Gastrocnemius medialis (tissue), 4 donors: ENCODE measurements at regions not wholly inside any gene's neighbourhood (a gene's known extent, or its start where the extent isn't known, plus 50 kb on each side); places are given as distances from the start of the nearest gene placed in this dataset.

Experiments
- ATAC-seq, 2 donors: fragments of 150-250 bp; one replicate each; pipeline ENCODE4 v1.9.1; 2016
- DNase-seq, 2 donors: peaks; one replicate each; pipeline ENCODE4 v3.0.0-alpha.2; 2019
- H3K27ac ChIP-seq, 4 donors: fragments of 200-600 bp; sonication (generic); 1 replicate in 1 of 4; 2 replicates in 3 of 4; pipeline ENCODE4 v1.5.1; 2016 to 2018; ENCODE audit warnings: mild to moderate bottlenecking in 2 of 4, moderate library complexity in 1 of 4
- H3K27me3 ChIP-seq, 3 donors: fragments of 200-600 bp; sonication (generic) in 2 of 3; 1 replicate in 1 of 3; 2 replicates in 2 of 3; pipeline versions ENCODE4 v1.5.1 to v1.6.0; 2016 to 2019; ENCODE audit warnings: mild to moderate bottlenecking in 1 of 3, moderate library complexity in 1 of 3
- H3K36me3 ChIP-seq, 2 donors: fragments of 200-600 bp; sonication (generic) in 1 of 2; one replicate each; pipeline ENCODE4 v1.5.1; 2017 to 2018
- H3K4me1 ChIP-seq, 2 donors: fragments of 200-600 bp; sonication (generic) in 1 of 2; one replicate each; pipeline ENCODE4 v1.5.1; 2016 to 2017; ENCODE audit warnings: mild to moderate bottlenecking in 2 of 2
- H3K4me3 ChIP-seq, 4 donors: fragments of 200-600 bp; sonication (generic) in 3 of 4; 1 replicate in 1 of 4; 2 replicates in 3 of 4; pipeline ENCODE4 v1.5.1; 2016 to 2019; ENCODE audit warnings: mild to moderate bottlenecking in 2 of 4
- H3K9me3 ChIP-seq, 3 donors: fragments of 200-600 bp; sonication (generic) in 2 of 3; 1 replicate in 1 of 3; 2 replicates in 2 of 3; pipeline ENCODE4 v1.5.1; 2016 to 2019
- CTCF ChIP-seq, 5 experiments: fragments of 450-650 bp in 3 of 5; fragments of 200-600 bp in 2 of 5; sonication (generic) in 2 of 5; IDR thresholded peaks in 4 of 5; conservative IDR thresholded peaks in 1 of 5; 1 replicate in 4 of 5; 2 replicates in 1 of 5; pipeline ENCODE4 v1.5.1; 2016 to 2019; ENCODE audit warnings: antibody characterized with exemption in 5 of 5, mild to moderate bottlenecking in 3 of 5, moderate library complexity in 3 of 5
- POLR2A ChIP-seq, 2 donors: fragments of 450-650 bp; IDR thresholded peaks; one replicate each; pipeline ENCODE4 v1.6.1; 2017; ENCODE audit warnings: antibody characterized with exemption in 2 of 2, mild to moderate bottlenecking in 2 of 2, moderate library complexity in 2 of 2
- in situ Hi-C, 4 donors: fragments of 200-750 bp; cut with MboI; loops; one replicate each; pipeline versions ENCODE4 v1.15.0 to v1.8.0; 2017; ENCODE audit warnings: low sequenced_read_pairs in 4 of 4
- intact Hi-C: fragments of 100-400 bp; cut with DNase I; formaldehyde crosslinking; loops from one replicate; pipeline ENCODE4 v1.15.1; 2023; ENCODE audit warnings: low total_unique reads

- Histone ChIP-seq H3K36me3 (no peaks in the 10 kb centered on the region), H3K27me3 (no peaks in the 10 kb centered on the region), H3K4me3 (no peak overlapping the region), H3K9me3 (no peaks in the 10 kb centered on the region), H3K27ac (no peak overlapping the region), H3K4me1 (no peaks in the 10 kb centered on the region)
- in situ Hi-C loops (no loop called here), intact Hi-C loops (no loop called here)
- no peak for TF ChIP-seq POLR2A (IDR thresholded peaks at IDR 0.05)
- no peak for TF ChIP-seq CTCF (IDR thresholded peaks at IDR 0.05 in 4 of 5, conservative IDR thresholded peaks at IDR 0.05 in 1 of 5)
- ATAC-seq, result no peak
- DNase-seq, result no peak
These were observed 539.0 kb downstream of the VRK1 start for GRCh38 chr14:97336179-97336578.

GRCh38 chr14:97336816-97337215, 539.6 kb downstream of the VRK1 start:
- Histone ChIP-seq H3K4me3 (no peak overlapping the region), H3K36me3 (no peaks in the 10 kb centered on the region), H3K27me3 (no peaks in the 10 kb centered on the region), H3K27ac (no peak overlapping the region), H3K4me1 (no peaks in the 10 kb centered on the region), H3K9me3 (no peaks in the 10 kb centered on the region)
- intact Hi-C loops, result no loop called here
- TF ChIP-seq POLR2A (IDR thresholded peaks at IDR 0.05) (no peak), CTCF (IDR thresholded peaks at IDR 0.05 in 4 of 5, conservative IDR thresholded peaks at IDR 0.05 in 1 of 5) (no peak)
- in situ Hi-C loops, result no loop called here
- ATAC-seq (no peak), DNase-seq (no peak)

GRCh38 chr14:97337267-97337666, 540.1 kb downstream of the VRK1 start:
- intact Hi-C loops (no loop called here), in situ Hi-C loops (no loop called here)
- no peaks in the 10 kb centered on the region for H3K36me3 ChIP-seq
- no peaks in the 10 kb centered on the region for H3K27me3 ChIP-seq
- no peak for ATAC-seq
- no peak for DNase-seq
- H3K9me3 ChIP-seq, result no peaks in the 10 kb centered on the region
- no peak overlapping the region for H3K4me3 ChIP-seq
- TF ChIP-seq POLR2A (IDR thresholded peaks at IDR 0.05), result no peak
- TF ChIP-seq CTCF (IDR thresholded peaks at IDR 0.05 in 4 of 5, conservative IDR thresholded peaks at IDR 0.05 in 1 of 5), result no peak
- H3K4me1 ChIP-seq, result no peaks in the 10 kb centered on the region
- no peak overlapping the region for H3K27ac ChIP-seq

GRCh38 chr14:97337670-97338069, 540.5 kb downstream of the VRK1 start:
- H3K9me3 ChIP-seq, result no peaks in the 10 kb centered on the region
- intact Hi-C loops, result no loop called here
- no peak overlapping the region for H3K4me3 ChIP-seq
- no peaks in the 10 kb centered on the region for H3K4me1 ChIP-seq
- in situ Hi-C loops, result no loop called here
- ATAC-seq (no peak), DNase-seq (no peak)
- TF ChIP-seq POLR2A (IDR thresholded peaks at IDR 0.05), result no peak
- no peak for TF ChIP-seq CTCF (IDR thresholded peaks at IDR 0.05 in 4 of 5, conservative IDR thresholded peaks at IDR 0.05 in 1 of 5)
- H3K36me3 ChIP-seq, result no peaks in the 10 kb centered on the region
- no peaks in the 10 kb centered on the region for H3K27me3 ChIP-seq
- no peak overlapping the region for H3K27ac ChIP-seq

GRCh38 chr14:97344666-97345065, 547.5 kb downstream of the VRK1 start:
- Histone ChIP-seq H3K27me3 (no peaks in the 10 kb centered on the region), H3K4me3 (no peak overlapping the region), H3K4me1 (no peaks in the 10 kb centered on the region), H3K27ac (no peak overlapping the region), H3K9me3 (no peaks in the 10 kb centered on the region), H3K36me3 (no peaks in the 10 kb centered on the region)
- in situ Hi-C loops (no loop called here), intact Hi-C loops (no loop called here)
- TF ChIP-seq POLR2A (IDR thresholded peaks at IDR 0.05) (no peak), CTCF (IDR thresholded peaks at IDR 0.05 in 4 of 5, conservative IDR thresholded peaks at IDR 0.05 in 1 of 5) (no peak)
- DNase-seq (no peak), ATAC-seq (no peak)
